ENCODE measurements at regions not wholly inside any gene's neighbourhood (a gene's known extent, or its start where the extent isn't known, plus 50 kb on each side); places are given as distances from the start of the nearest gene placed in this dataset.

GRCh38 chr2:150209746-150210145 is 277.7 kb downstream of the RND3 start:
- ChIA-PET POLR2A (no interaction called here), CTCF (ENCODE audit: low intra/inter-chr PET ratio) (no interaction called here)
- Histone ChIP-seq H3K27me3 (ENCODE audit: control insufficient read depth in 2 of 2, insufficient read depth in 2 of 2, low read length in 2 of 2) (no peaks in the 10 kb centered on the region), H3K36me3 (ENCODE audit: control insufficient read depth, insufficient read depth, low read length) (no peaks in the 10 kb centered on the region), H3K9me1 (ENCODE audit: control insufficient read depth, insufficient read depth, low read length) (no peaks in the 10 kb centered on the region), H3K79me2 (ENCODE audit: control insufficient read depth, insufficient read depth, low read length) (no peaks in the 10 kb centered on the region), H3K4me2 (ENCODE audit: insufficient read depth, low read length) (no peak overlapping the region), H3K4me3 (no peak overlapping the region), H3K4me1 (replicated peaks in 1 of 2; ENCODE audit: control insufficient read depth in 2 of 2, insufficient read depth in 2 of 2, low read length in 2 of 2) (no peaks in the 10 kb centered on the region), H2AFZ (ENCODE audit: low read depth, low read length) (no peak overlapping the region), H3K9me3 (replicated peaks; ENCODE audit: control insufficient read depth, insufficient read depth, low read depth, low read length) (no peaks in the 10 kb centered on the region; the same call in 1 of the 2 replicates), H3K27ac (ENCODE audit: extremely low read depth, low read depth, low read length) (no peak overlapping the region), H4K20me1 (replicated peaks; ENCODE audit: control insufficient read depth, insufficient read depth, low read length) (no peaks in the 10 kb centered on the region), H3K9ac (ENCODE audit: insufficient read depth in 1 of 2, low read depth in 2 of 2, low read length in 2 of 2) (no peak overlapping the region)
- TF ChIP-seq, protein P1, sequence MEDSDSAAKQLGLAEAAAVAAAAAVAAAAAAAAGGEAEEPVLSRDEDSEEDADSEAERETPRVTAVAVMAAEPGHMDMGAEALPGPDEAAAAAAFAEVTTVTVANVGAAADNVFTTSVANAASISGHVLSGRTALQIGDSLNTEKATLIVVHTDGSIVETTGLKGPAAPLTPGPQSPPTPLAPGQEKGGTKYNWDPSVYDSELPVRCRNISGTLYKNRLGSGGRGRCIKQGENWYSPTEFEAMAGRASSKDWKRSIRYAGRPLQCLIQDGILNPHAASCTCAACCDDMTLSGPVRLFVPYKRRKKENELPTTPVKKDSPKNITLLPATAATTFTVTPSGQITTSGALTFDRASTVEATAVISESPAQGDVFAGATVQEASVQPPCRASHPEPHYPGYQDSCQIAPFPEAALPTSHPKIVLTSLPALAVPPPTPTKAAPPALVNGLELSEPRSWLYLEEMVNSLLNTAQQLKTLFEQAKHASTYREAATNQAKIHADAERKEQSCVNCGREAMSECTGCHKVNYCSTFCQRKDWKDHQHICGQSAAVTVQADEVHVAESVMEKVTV (CRISPR knock-in tag; IDR thresholded peaks at IDR 0.05): no peak
- TF ChIP-seq GTF3C2 (IDR thresholded peaks at IDR 0.05; ENCODE audit: borderline replicate concordance, extremely low read depth, insufficient read length): no peak
- no peak for TF ChIP-seq BCL6 (CRISPR knock-in tag; IDR thresholded peaks at IDR 0.05)
- TF ChIP-seq KAT2B (IDR thresholded peaks at IDR 0.05; ENCODE audit: low read depth, low read length): no peak
- intact Hi-C loops (cut with micrococcal nuclease) (no loop called here), in situ Hi-C loops (cut with MboI) (no loop called here)
- ATAC-seq (no peak), FAIRE-seq (no peak), DNase-seq (ENCODE audit: extremely low read depth in 1 of 4, low spot score in 3 of 4) (no peak)
- no TSS peak for BruUV-seq (replicated peaks)
- 2% methylated on average over 2 of the region's 2 CpGs for WGBS (ENCODE audit: insufficient coverage, low coverage, missing lambda C conversion rate)

Data from K562 (cell line).